ENCODE measurements at regions not wholly inside any gene's neighbourhood (a gene's known extent, or its start where the extent isn't known, plus 50 kb on each side); places are given as distances from the start of the nearest gene placed in this dataset.
"Not testable (repeated sequence)": the region's sequence is repeated elsewhere in the genome, so short reads cannot be mapped to it uniquely, and the experiment has no call there.

- in situ Hi-C loops (cut with HindIII; ENCODE audit: low pct_unique_long_range_greater_than_20kb, low sequenced_read_pairs), result no loop called here
These were observed 58.0 kb upstream of the FBXO11 start for GRCh38 chr2:47964277-47964676.

GRCh38 chr2:47964722-47965434 is 58.6 kb upstream of the FBXO11 start:
- no peak for DNase-seq (ENCODE audit: low read depth, low spot score)
- in situ Hi-C loops (cut with HindIII; ENCODE audit: low pct_unique_long_range_greater_than_20kb, low sequenced_read_pairs), result no loop called here

More at GRCh38 chr2:47964277-47964676, 58.0 kb upstream of the FBXO11 start:
- DNase-seq (ENCODE audit: low read depth, low spot score), result no peak

GRCh38 chr2:47976728-47977127 is 70.4 kb upstream of the FBXO11 start:
- DNase-seq (ENCODE audit: low read depth, low spot score); in situ Hi-C loops (cut with HindIII; ENCODE audit: low pct_unique_long_range_greater_than_20kb, low sequenced_read_pairs): not testable (repeated sequence)

GRCh38 chr2:47984041-47984440 is 77.7 kb upstream of the FBXO11 start:
- no peak for DNase-seq (ENCODE audit: low read depth, low spot score)
- in situ Hi-C loops (cut with HindIII; ENCODE audit: low pct_unique_long_range_greater_than_20kb, low sequenced_read_pairs), result no loop called here

GRCh38 chr2:47990503-47990902 is 84.2 kb upstream of the FBXO11 start:
- in situ Hi-C loops (cut with HindIII; ENCODE audit: low pct_unique_long_range_greater_than_20kb, low sequenced_read_pairs), result no loop called here
- DNase-seq (ENCODE audit: low read depth, low spot score), result no peak

GRCh38 chr2:47992671-47993070 is 86.4 kb upstream of the FBXO11 start:
- no peak for DNase-seq (ENCODE audit: low read depth, low spot score)
- in situ Hi-C loops (cut with HindIII; ENCODE audit: low pct_unique_long_range_greater_than_20kb, low sequenced_read_pairs), result no loop called here

- in situ Hi-C loops (cut with HindIII; ENCODE audit: low pct_unique_long_range_greater_than_20kb, low sequenced_read_pairs), result no loop called here
- DNase-seq (ENCODE audit: low read depth, low spot score), result no peak
These were observed 90.5 kb upstream of the FBXO11 start for GRCh38 chr2:47996808-47997207.

- DNase-seq (ENCODE audit: low read depth, low spot score), result no peak
- in situ Hi-C loops (cut with HindIII; ENCODE audit: low pct_unique_long_range_greater_than_20kb, low sequenced_read_pairs), result no loop called here
These were observed 93.2 kb upstream of the FBXO11 start for GRCh38 chr2:47999512-47999911.

- in situ Hi-C loops (cut with HindIII; ENCODE audit: low pct_unique_long_range_greater_than_20kb, low sequenced_read_pairs), result no loop called here
- DNase-seq (ENCODE audit: low read depth, low spot score), result no peak
These were observed 95.2 kb upstream of the FBXO11 start for GRCh38 chr2:48001498-48001897.

- in situ Hi-C loops (cut with HindIII; ENCODE audit: low pct_unique_long_range_greater_than_20kb, low sequenced_read_pairs), result no loop called here
- DNase-seq (ENCODE audit: low read depth, low spot score), result peak; percentile 17
These were observed 99.8 kb upstream of the FBXO11 start for GRCh38 chr2:48006094-48006493.

GRCh38 chr2:48007699-48008268 is 101.5 kb upstream of the FBXO11 start:
- in situ Hi-C loops (cut with HindIII; ENCODE audit: low pct_unique_long_range_greater_than_20kb, low sequenced_read_pairs), result no loop called here
- no peak for DNase-seq (ENCODE audit: low read depth, low spot score)

GRCh38 chr2:48009256-48009655 is 103.0 kb upstream of the FBXO11 start:
- in situ Hi-C loops (cut with HindIII; ENCODE audit: low pct_unique_long_range_greater_than_20kb, low sequenced_read_pairs), result no loop called here

GRCh38 chr2:48015421-48015820 is 109.1 kb upstream of the FBXO11 start:
- in situ Hi-C loops (cut with HindIII; ENCODE audit: low pct_unique_long_range_greater_than_20kb, low sequenced_read_pairs), result no loop called here
- DNase-seq (ENCODE audit: low read depth, low spot score), result no peak

More at GRCh38 chr2:48009256-48009655, 103.0 kb upstream of the FBXO11 start:
- DNase-seq (ENCODE audit: low read depth, low spot score), result no peak

- DNase-seq (ENCODE audit: low read depth, low spot score), result peak; percentile 53
- in situ Hi-C loops (cut with HindIII; ENCODE audit: low pct_unique_long_range_greater_than_20kb, low sequenced_read_pairs), result no loop called here
These were observed 110.1 kb upstream of the FBXO11 start for GRCh38 chr2:48016225-48017019.

- in situ Hi-C loops (cut with HindIII; ENCODE audit: low pct_unique_long_range_greater_than_20kb, low sequenced_read_pairs), result no loop called here
- no peak for DNase-seq (ENCODE audit: low read depth, low spot score)
These were observed 110.8 kb upstream of the FBXO11 start for GRCh38 chr2:48017136-48017535.

GRCh38 chr2:48018480-48018879 is 112.2 kb upstream of the FBXO11 start:
- in situ Hi-C loops (cut with HindIII; ENCODE audit: low pct_unique_long_range_greater_than_20kb, low sequenced_read_pairs), result no loop called here
- no peak for DNase-seq (ENCODE audit: low read depth, low spot score)

GRCh38 chr2:48026865-48027264 is 120.6 kb upstream of the FBXO11 start:
- in situ Hi-C loops (cut with HindIII; ENCODE audit: low pct_unique_long_range_greater_than_20kb, low sequenced_read_pairs), result loop anchor here (25.0 kb wide), 1 partner anchor 115 kb away; the partner anchor contains the start of gene FBXO11
- DNase-seq (ENCODE audit: low read depth, low spot score), result no peak

- in situ Hi-C loops (cut with HindIII; ENCODE audit: low pct_unique_long_range_greater_than_20kb, low sequenced_read_pairs), result loop anchor here (25.0 kb wide), 1 partner anchor 120 kb away; the partner anchor contains the start of gene FBXO11
- no peak for DNase-seq (ENCODE audit: low read depth, low spot score)
These were observed 126.5 kb upstream of the FBXO11 start for GRCh38 chr2:48032765-48033164.
